SK-MEL-5 (cell line): ENCODE measurements at regions not wholly inside any gene's neighbourhood (a gene's known extent, or its start where the extent isn't known, plus 50 kb on each side); places are given as distances from the start of the nearest gene placed in this dataset.
A peak's percentile ranks its signal among the peaks of the same experiment; 100 is the strongest.

Experiments used
- DNase-seq: peaks from one replicate; pipeline ENCODE4 v3.0.0-alpha.2; 2016; ENCODE audit warnings: low read depth, low spot score
- in situ Hi-C: cut with HindIII; loops from 2 replicates; pipeline ENCODE4 v1.10.0; 2016; ENCODE audit warnings: low sequenced_read_pairs, high pct_unique_total_duplicates, low pct_unique_long_range_greater_than_20kb

GRCh38 chr6:41426888-41427641 lies 91.7 kb downstream of the NCR2 start:
- no peak for DNase-seq
- in situ Hi-C loops = no loop called here

- no peak for DNase-seq
- in situ Hi-C loops = no loop called here
Observed at GRCh38 chr6:41427642-41428335, 92.4 kb downstream of the NCR2 start.

- in situ Hi-C loops = no loop called here
- no peak for DNase-seq
Observed at GRCh38 chr6:41428336-41428995, 93.1 kb downstream of the NCR2 start.

- DNase-seq = peak; percentile 21
- in situ Hi-C loops = no loop called here
Observed at GRCh38 chr6:41428996-41429421, 93.6 kb downstream of the NCR2 start.

- in situ Hi-C loops = no loop called here
- DNase-seq = peak; percentile 73
Observed at GRCh38 chr6:41429506-41430504, 94.4 kb downstream of the NCR2 start.

- in situ Hi-C loops = no loop called here
- peak; percentile 34 for DNase-seq
Observed at GRCh38 chr6:41430875-41431274, 95.5 kb downstream of the NCR2 start.

GRCh38 chr6:41432280-41432679 lies 96.9 kb downstream of the NCR2 start:
- in situ Hi-C loops = no loop called here

GRCh38 chr6:41434803-41435481 lies 99.5 kb downstream of the NCR2 start:
- in situ Hi-C loops = no loop called here
- no peak for DNase-seq

More at GRCh38 chr6:41432280-41432679, 96.9 kb downstream of the NCR2 start:
- DNase-seq = no peak

- no peak for DNase-seq
- in situ Hi-C loops = no loop called here
Observed at GRCh38 chr6:41437604-41438003, 102.2 kb downstream of the NCR2 start.

GRCh38 chr6:41438746-41439145 lies 103.3 kb downstream of the NCR2 start:
- DNase-seq = no peak
- in situ Hi-C loops = no loop called here

- no peak for DNase-seq
- in situ Hi-C loops = no loop called here
Observed at GRCh38 chr6:41439524-41440418, 104.4 kb downstream of the NCR2 start.

GRCh38 chr6:41440958-41441357 lies 105.2 kb upstream of the FOXP4 start:
- in situ Hi-C loops = no loop called here

GRCh38 chr6:41441598-41442351 lies 104.4 kb upstream of the FOXP4 start:
- DNase-seq = no peak
- in situ Hi-C loops = no loop called here

More at GRCh38 chr6:41440958-41441357, 105.2 kb upstream of the FOXP4 start:
- no peak for DNase-seq

GRCh38 chr6:41442352-41442672 lies 103.9 kb upstream of the FOXP4 start:
- DNase-seq = no peak
- in situ Hi-C loops = no loop called here

- in situ Hi-C loops = no loop called here
- no peak for DNase-seq
Observed at GRCh38 chr6:41442800-41443501, 103.2 kb upstream of the FOXP4 start.
